ENCODE measurements at regions not wholly inside any gene's neighbourhood (a gene's known extent, or its start where the extent isn't known, plus 50 kb on each side); places are given as distances from the start of the nearest gene placed in this dataset.

DNA sequence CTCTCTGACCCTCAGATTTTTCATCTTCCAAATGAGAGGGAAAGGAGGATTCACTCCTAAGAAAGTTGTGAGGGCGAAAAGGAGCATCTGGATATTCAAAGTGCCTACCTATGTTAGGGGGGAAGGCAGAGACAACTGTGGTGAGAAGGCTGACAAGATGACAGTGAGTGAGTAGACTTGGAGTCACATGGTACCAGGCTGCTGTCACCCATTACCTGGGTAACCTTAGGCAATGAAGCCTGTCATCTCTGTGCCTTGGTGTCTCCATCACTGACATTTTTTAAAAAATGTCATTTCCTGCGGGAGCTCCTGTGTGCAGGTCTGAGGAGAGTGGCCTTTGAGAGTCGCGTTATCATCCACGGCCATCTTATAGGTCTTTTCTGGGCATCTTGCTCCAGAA, 124.0 kb downstream of the MAF start:
- Histone ChIP-seq H2AFZ (replicated peaks; ENCODE audit: low read length, poor library complexity) (no peak overlapping the region), H3K4me3 (ENCODE audit: insufficient read depth, low read depth, low read length) (no peak overlapping the region), H3K9ac (ENCODE audit: low read depth, low read length) (no peak overlapping the region), H3K4ac (ENCODE audit: low read depth, low read length) (no peak overlapping the region), H4K20me1 (ENCODE audit: insufficient read depth, low read length) (no peaks in the 10 kb centered on the region), H2BK15ac (ENCODE audit: low read depth, low read length) (no peak overlapping the region), H3K14ac (replicated peaks; ENCODE audit: low read depth, low read length) (no peak overlapping the region), H3K4me1 (ENCODE audit: control insufficient read depth, insufficient read depth, low read length) (no peaks in the 10 kb centered on the region), H3K36me3 (ENCODE audit: control insufficient read depth, insufficient read depth, low read length) (no peaks in the 10 kb centered on the region), H3K4me2 (ENCODE audit: low read depth, low read length) (no peak overlapping the region), H2AK9ac (replicated peaks; ENCODE audit: low read depth, low read length, poor library complexity) (no peak overlapping the region), H2BK20ac (ENCODE audit: low read depth, low read length) (no peak overlapping the region), H2BK120ac (ENCODE audit: low read depth, low read length) (no peak overlapping the region), H3K27me3 (ENCODE audit: control insufficient read depth, insufficient read depth, low read length) (no peaks in the 10 kb centered on the region), H4K8ac (ENCODE audit: low read depth in 2 of 2, low read length in 2 of 2) (no peak overlapping the region), H4K5ac (ENCODE audit: low read depth, low read length) (no peak overlapping the region), H3K9me1 (ENCODE audit: insufficient read depth, low read length) (no peaks in the 10 kb centered on the region), H3K23ac (ENCODE audit: low read depth, low read length) (no peak overlapping the region), H3K18ac (ENCODE audit: low read depth, low read length) (no peak overlapping the region), H4K91ac (ENCODE audit: insufficient read depth, low read depth, low read length) (no peak overlapping the region), H3K9me3 (ENCODE audit: control insufficient read depth, insufficient read depth, low read length) (peaks cover 20% of the 10 kb centered on the region; the same call in 1 of the 2 replicates), H3K79me1 (ENCODE audit: low read depth in 1 of 2, low read length in 2 of 2) (no peaks in the 10 kb centered on the region), H2BK5ac (ENCODE audit: low read depth, low read length, poor library complexity, severe bottlenecking) (no peak overlapping the region), H2AK5ac (ENCODE audit: low read depth, low read length) (no peak overlapping the region), H3K56ac (ENCODE audit: extremely low read depth, insufficient read depth, low read length) (no peak overlapping the region), H3K27ac (ENCODE audit: insufficient read depth, low read length) (no peak overlapping the region)
- ATAC-seq (ENCODE audit: low read depth) = no peak
- no peak for TF ChIP-seq RFX5 (IDR thresholded peaks at IDR 0.05; ENCODE audit: low read depth, low read length)
- no peak for TF ChIP-seq SMC3 (IDR thresholded peaks at IDR 0.05; ENCODE audit: low read depth, low read length)
- TF ChIP-seq MAFK (IDR thresholded peaks at IDR 0.05; ENCODE audit: low read depth, low read length) = no peak
- TF ChIP-seq, protein P1, sequence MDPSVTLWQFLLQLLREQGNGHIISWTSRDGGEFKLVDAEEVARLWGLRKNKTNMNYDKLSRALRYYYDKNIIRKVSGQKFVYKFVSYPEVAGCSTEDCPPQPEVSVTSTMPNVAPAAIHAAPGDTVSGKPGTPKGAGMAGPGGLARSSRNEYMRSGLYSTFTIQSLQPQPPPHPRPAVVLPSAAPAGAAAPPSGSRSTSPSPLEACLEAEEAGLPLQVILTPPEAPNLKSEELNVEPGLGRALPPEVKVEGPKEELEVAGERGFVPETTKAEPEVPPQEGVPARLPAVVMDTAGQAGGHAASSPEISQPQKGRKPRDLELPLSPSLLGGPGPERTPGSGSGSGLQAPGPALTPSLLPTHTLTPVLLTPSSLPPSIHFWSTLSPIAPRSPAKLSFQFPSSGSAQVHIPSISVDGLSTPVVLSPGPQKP (IDR thresholded peaks at IDR 0.05; ENCODE audit: borderline replicate concordance, low read depth, low read length) = no peak
- BruUV-seq (replicated peaks) = no TSS peak
- ChIA-PET CTCF (no interaction called here), POLR2A (ENCODE audit: unreplicated experiment) (no interaction called here)
- DNase-seq = no peak
- intact Hi-C loops (cut with micrococcal nuclease) (no loop called here), in situ Hi-C loops (cut with MboI; ENCODE audit: low sequenced_read_pairs) (no loop called here), dilution Hi-C loops (cut with HindIII; ENCODE audit: low sequenced_read_pairs, unreplicated experiment) (no loop called here)
- 70% methylated on average over 4 of the region's 5 CpGs; no CpG with 5 or more reads in 1 of the 2 experiments for WGBS, 2 experiments (ENCODE audit: extremely low coverage in 2 of 2, insufficient read length in 1 of 2)
